SIG-M5 treated with dmso at 0.1 percent for 504 hours (cell line): ENCODE measurements at regions not wholly inside any gene's neighbourhood (a gene's known extent, or its start where the extent isn't known, plus 50 kb on each side); places are given as distances from the start of the nearest gene placed in this dataset.

Experiments
- DNase-seq: peaks from one replicate; lab custom pipeline; 2025; ENCODE audit not compliant: unreplicated experiment; lab: John Stamatoyannopoulos, UW

- DNase-seq: no peak
These were observed 135.8 kb upstream of the MAP3K7 start for GRCh38 chr6:90722648-90723047.

GRCh38 chr6:90720404-90720803 lies 133.5 kb upstream of the MAP3K7 start:
- DNase-seq: no peak

- no peak for DNase-seq
These were observed 132.7 kb upstream of the MAP3K7 start for GRCh38 chr6:90719321-90720195.

GRCh38 chr6:90716376-90716775 lies 129.5 kb upstream of the MAP3K7 start:
- DNase-seq: no peak

- DNase-seq: no peak
These were observed 128.3 kb upstream of the MAP3K7 start for GRCh38 chr6:90715093-90715655.

GRCh38 chr6:90714319-90714718 lies 127.4 kb upstream of the MAP3K7 start:
- no peak for DNase-seq

GRCh38 chr6:90712114-90712513 lies 125.2 kb upstream of the MAP3K7 start:
- no peak for DNase-seq

GRCh38 chr6:90709431-90709996 lies 122.6 kb upstream of the MAP3K7 start:
- no peak for DNase-seq

- no peak for DNase-seq
These were observed 121.4 kb upstream of the MAP3K7 start for GRCh38 chr6:90708206-90708737.

GRCh38 chr6:90707246-90707645 lies 120.4 kb upstream of the MAP3K7 start:
- DNase-seq: no peak

GRCh38 chr6:90703336-90703735 lies 116.5 kb upstream of the MAP3K7 start:
- no peak for DNase-seq

- no peak for DNase-seq
These were observed 115.1 kb upstream of the MAP3K7 start for GRCh38 chr6:90701926-90702325.

GRCh38 chr6:90701146-90701781 lies 114.4 kb upstream of the MAP3K7 start:
- DNase-seq: peak; percentile 63

- DNase-seq: no peak
These were observed 108.4 kb upstream of the MAP3K7 start for GRCh38 chr6:90695316-90695715.

GRCh38 chr6:90694802-90695201 lies 107.9 kb upstream of the MAP3K7 start:
- no peak for DNase-seq

GRCh38 chr6:90691823-90692222 lies 105.0 kb upstream of the MAP3K7 start:
- no peak for DNase-seq

GRCh38 chr6:90689172-90689571 lies 102.3 kb upstream of the MAP3K7 start:
- no peak for DNase-seq

- no peak for DNase-seq
These were observed 101.0 kb upstream of the MAP3K7 start for GRCh38 chr6:90687775-90688380.

- no peak for DNase-seq
These were observed 95.0 kb upstream of the MAP3K7 start for GRCh38 chr6:90681863-90682262.

GRCh38 chr6:90678049-90678779 lies 91.3 kb upstream of the MAP3K7 start:
- no peak for DNase-seq
